HG03060 (cell line): ENCODE measurements at regions not wholly inside any gene's neighbourhood (a gene's known extent, or its start where the extent isn't known, plus 50 kb on each side); places are given as distances from the start of the nearest gene placed in this dataset.
"Not testable (repeated sequence)": the region's sequence is repeated elsewhere in the genome, so short reads cannot be mapped to it uniquely, and the experiment has no call there.

ENCODE experiments used
- ATAC-seq: cut with Tn5 transposase; IDR thresholded peaks from one replicate; pipeline ENCODE4 v1.9.1; 2021; ENCODE audit warnings: low read depth, moderate number of reproducible peaks; ENCODE audit not compliant: unreplicated experiment

GRCh38 chr1:14245954-14246353 lies 352.5 kb upstream of the KAZN start:
- no peak for ATAC-seq

GRCh38 chr1:14246471-14246870 lies 352.0 kb upstream of the KAZN start:
- no peak for ATAC-seq

- ATAC-seq, result no peak
These were observed 350.8 kb upstream of the KAZN start for GRCh38 chr1:14247666-14248065.

GRCh38 chr1:14251871-14252270 lies 346.6 kb upstream of the KAZN start:
- ATAC-seq, result no peak

- ATAC-seq, result no peak
These were observed 344.8 kb upstream of the KAZN start for GRCh38 chr1:14253676-14254075.

GRCh38 chr1:14254251-14254650 lies 344.2 kb upstream of the KAZN start:
- peak; percentile 55 for ATAC-seq

- ATAC-seq, result no peak
These were observed 343.3 kb upstream of the KAZN start for GRCh38 chr1:14255233-14255632.

DNA sequence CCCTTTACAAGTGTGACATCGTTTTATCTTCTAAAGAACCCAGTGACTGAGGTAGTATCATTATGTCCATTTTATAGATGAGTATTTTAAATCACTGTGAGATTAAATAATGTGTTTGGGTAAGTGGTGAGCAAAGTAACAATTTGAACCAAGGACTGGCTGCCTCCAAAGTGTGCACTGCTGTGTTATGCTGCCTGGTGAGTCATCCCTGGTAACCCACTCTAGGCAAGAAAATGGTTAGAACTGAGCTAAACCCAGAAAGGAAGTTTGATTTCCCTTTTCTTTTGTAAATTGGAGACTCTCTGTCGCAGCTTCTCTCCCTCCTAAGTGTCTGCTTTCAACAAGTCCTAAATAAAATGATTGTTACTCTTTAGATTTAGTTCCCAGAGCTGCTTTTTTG lies 342.8 kb upstream of the KAZN start:
- no peak for ATAC-seq

- ATAC-seq, result no peak
These were observed 339.2 kb upstream of the KAZN start for GRCh38 chr1:14259191-14259757.

DNA sequence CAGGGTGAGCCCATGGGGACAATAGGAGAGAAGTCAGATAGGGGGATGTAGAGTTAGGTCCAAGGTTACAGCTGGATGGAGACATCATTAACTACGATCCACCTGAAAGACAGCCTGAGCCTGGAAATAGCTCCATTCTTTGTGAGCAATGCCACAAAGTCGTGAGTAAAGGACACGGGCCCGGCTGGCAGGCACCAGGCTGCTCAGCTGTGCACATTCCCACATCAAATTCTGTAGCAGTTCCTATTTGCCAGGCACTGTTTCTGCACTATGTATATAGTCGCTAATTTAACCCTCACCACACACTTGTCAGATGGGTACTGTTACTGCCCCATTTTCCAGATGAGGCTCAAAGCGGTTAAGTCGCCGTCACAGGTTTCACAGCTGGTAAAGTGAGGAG lies 338.0 kb upstream of the KAZN start:
- ATAC-seq, result no peak

- no peak for ATAC-seq
These were observed 337.1 kb upstream of the KAZN start for GRCh38 chr1:14261395-14261794.

DNA sequence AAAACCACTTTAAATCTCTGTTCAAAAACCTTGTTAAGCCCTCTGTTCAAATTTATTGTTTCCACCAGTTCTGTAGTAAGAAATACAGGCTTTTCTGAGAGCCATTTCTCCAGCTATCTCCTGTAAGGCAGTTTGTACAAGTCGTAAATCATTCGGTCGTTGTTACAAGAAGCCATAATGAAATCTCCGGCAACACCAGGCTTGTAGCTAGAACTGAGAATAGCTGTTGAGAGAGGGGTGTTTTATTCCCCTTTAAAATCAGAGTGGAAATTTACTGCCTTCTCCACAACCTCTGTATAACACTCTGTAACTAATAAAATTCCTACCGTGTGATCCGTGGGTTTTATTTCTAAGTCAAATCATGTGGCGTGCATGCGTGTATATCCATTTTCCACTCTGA lies 335.8 kb upstream of the KAZN start:
- ATAC-seq, result no peak

- no peak for ATAC-seq
These were observed 335.3 kb upstream of the KAZN start for GRCh38 chr1:14263225-14263624.

DNA sequence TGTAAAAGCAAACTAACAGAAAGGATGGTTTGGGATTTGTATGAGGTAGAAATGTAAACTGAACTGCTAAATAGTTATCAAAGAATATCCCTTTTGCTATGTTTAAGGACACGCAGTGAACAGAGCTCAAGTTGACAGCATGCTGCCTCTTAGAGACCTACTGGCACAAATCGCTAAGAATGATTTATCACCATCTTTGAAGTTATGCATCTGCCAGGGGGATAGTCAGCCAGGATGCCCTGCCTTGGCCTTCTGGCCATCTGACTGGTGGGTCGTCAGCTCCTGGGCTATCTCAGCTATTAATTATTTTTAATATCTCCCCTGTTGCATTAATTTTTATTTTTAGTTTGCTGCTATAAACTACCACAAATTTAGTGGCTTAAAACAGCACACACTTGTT lies 334.8 kb upstream of the KAZN start:
- ATAC-seq, result no peak

DNA sequence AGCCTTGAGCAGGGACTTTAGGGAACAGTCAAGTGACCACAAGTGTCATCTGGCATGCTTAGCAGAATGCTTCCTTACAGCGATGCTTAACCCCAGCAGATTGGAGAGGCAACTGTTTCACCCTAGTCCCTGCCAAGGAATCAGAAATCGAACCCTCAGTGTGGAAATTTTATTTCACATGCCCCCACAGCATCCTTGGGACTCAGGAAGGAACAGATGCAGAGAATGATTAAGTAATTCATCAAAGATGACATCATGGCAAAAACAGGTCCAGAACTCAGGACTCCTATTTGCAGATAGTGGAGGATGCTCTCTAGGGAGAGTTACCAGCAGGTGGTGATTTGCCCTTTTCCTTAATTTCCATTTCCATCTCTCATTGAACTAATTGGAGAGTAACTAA lies 333.0 kb upstream of the KAZN start:
- no peak for ATAC-seq

DNA sequence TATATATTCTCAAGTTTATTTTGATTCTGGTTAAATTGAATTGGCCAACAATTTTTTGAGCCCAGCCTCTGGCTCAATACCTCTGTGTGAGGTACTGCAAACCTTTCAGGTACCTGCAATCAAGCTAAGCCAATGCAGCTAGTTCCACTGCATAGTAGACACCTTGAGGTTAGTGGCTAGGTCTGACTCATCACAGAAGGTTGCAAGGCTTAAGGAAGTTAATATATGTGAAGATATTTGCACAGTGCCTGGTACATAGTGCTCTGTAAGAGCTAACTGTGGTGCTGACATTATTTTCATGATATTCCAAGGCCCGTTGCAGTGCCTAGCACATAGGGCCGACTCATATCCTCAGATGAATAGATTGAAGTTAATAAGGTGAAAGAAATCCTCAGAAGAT lies 330.5 kb upstream of the KAZN start:
- no peak for ATAC-seq

DNA sequence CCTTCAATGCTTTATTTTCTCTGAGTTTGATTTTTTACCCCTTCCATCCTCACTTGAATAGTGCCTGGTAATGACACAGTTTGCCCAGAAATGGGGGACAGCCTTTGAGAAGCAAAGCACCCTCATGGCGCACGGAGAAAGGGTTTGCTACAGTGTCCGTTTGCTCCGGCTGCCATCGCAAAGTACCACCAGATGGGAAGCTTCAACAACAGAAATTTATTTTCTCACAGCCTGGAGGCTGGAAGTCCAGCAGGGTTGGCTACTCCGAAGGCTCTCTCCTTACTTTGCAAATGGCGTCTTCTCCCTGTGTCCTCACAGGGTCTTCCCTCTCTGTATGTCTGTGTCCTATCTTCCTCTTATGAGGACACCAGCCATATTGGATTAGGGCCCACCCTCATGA lies 327.7 kb upstream of the KAZN start:
- no peak for ATAC-seq

DNA sequence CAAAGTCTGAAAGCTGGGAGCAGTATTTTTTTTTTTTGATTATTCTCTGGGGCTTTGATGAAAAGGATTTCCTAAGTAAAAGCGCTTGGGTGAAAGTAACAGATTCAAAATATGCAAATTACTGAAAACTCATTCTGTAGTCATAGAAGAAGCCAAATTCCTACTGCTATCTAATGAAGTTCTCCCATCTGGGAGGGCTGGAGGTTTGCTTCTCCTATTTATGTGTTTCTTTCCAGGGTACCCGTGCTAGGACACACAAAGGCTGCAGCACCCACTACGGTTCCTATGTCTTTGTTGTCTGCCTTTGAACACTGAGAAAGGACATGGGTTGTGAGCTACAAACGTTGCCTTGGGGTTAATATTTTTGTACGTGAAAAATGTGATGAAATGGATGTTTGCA lies 324.7 kb upstream of the KAZN start:
- no peak for ATAC-seq

DNA sequence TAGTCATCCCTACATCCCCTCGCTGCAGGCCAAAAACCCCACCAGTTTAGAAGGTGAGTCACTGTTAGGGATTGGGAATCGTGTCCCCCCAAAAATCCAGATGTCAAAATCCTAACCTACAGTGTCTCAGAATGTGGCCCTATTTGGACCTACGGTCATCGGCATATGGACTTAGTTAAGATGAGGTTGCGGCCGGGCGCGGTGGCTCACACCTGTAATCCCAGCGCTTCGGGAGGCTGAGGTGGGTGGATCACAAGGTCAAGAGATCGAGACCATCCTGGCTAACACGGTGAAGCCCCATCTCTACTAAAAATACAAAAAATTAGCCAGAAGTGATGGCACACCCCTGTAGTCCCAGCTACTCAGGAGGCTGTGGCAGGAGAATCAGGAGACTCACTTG lies 318.6 kb upstream of the KAZN start:
- ATAC-seq, result not testable (repeated sequence)

- ATAC-seq, result no peak
These were observed 317.6 kb upstream of the KAZN start for GRCh38 chr1:14280909-14281308.

- no peak for ATAC-seq
These were observed 317.1 kb upstream of the KAZN start for GRCh38 chr1:14281412-14281811.

GRCh38 chr1:14282707-14283106 lies 315.8 kb upstream of the KAZN start:
- no peak for ATAC-seq

DNA sequence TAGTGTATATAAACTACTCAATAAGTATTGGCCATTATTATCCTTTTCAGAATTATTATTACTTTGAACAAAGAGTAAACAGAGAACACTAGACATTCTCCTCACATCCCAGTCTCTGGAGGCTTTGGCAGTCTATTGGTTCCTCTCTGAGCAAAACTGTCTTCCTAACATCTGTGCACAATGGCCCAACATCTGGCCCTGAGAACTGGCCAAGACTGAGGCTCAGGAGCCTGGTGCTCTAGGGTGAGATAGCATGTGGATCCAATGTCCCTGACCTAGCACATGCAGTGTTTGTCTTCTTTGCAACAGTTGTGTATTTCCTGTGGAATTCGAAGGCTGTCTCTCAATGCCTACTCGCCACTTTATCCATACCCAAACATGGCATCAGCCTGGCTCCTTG lies 313.2 kb upstream of the KAZN start:
- no peak for ATAC-seq
